ENCODE measurements at regions not wholly inside any gene's neighbourhood (a gene's known extent, or its start where the extent isn't known, plus 50 kb on each side); places are given as distances from the start of the nearest gene placed in this dataset.

- Histone ChIP-seq H3K4me3 (replicated peaks in 1 of 3; ENCODE audit: insufficient read depth in 1 of 3, low read depth in 1 of 3, low read length in 3 of 3) (no peak overlapping the region), H3K79me2 (ENCODE audit: control insufficient read depth, insufficient read depth, low read length) (no peaks in the 10 kb centered on the region), H3K27ac (ENCODE audit: insufficient read depth, low read depth, low read length) (no peak overlapping the region), H4K20me1 (replicated peaks; ENCODE audit: control insufficient read depth, extremely low read depth, insufficient read depth, low read length) (no peaks in the 10 kb centered on the region), H3K36me3 (ENCODE audit: control insufficient read depth in 2 of 2, extremely low read depth in 1 of 2, insufficient read depth in 2 of 2, low read length in 2 of 2) (no peaks in the 10 kb centered on the region), H3K4me2 (ENCODE audit: insufficient read depth, low read length) (no peak overlapping the region), H2AFZ (ENCODE audit: low read depth, low read length) (no peak overlapping the region), H3K9me3 (replicated peaks; ENCODE audit: control insufficient read depth, insufficient read depth, low read length) (no peaks in the 10 kb centered on the region), H3K9me1 (replicated peaks; ENCODE audit: control insufficient read depth, extremely low read depth, insufficient read depth, low read length) (no peaks in the 10 kb centered on the region), H3K4me1 (ENCODE audit: control insufficient read depth, extremely low read depth, insufficient read depth, low read length) (no peaks in the 10 kb centered on the region), H3K9ac (replicated peaks; ENCODE audit: extremely low read depth, insufficient read depth, low read length) (no peak overlapping the region), H3K27me3 (ENCODE audit: control insufficient read depth in 2 of 2, insufficient read depth in 2 of 2, low read length in 2 of 2) (peaks cover 2 to 3% of the 10 kb centered on the region in 2 experiments)
- no peak for DNase-seq (ENCODE audit: low read depth, low spot score)
- CTCF ChIA-PET = no interaction called here
- BruUV-seq (replicated peaks) = no TSS peak
- no peak for TF ChIP-seq POLR2A (IDR thresholded peaks at IDR 0.05; ENCODE audit: low read depth, low read length)
- TF ChIP-seq, protein P1, sequence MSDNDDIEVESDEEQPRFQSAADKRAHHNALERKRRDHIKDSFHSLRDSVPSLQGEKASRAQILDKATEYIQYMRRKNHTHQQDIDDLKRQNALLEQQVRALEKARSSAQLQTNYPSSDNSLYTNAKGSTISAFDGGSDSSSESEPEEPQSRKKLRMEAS (IDR thresholded peaks at IDR 0.05; ENCODE audit: insufficient read depth, insufficient read length) = no peak
- no peak for TF ChIP-seq JUN (IDR thresholded peaks at IDR 0.05; ENCODE audit: borderline replicate concordance, insufficient read depth, insufficient read length, low read depth)
- TF ChIP-seq POLR2AphosphoS5 (IDR thresholded peaks at IDR 0.05; ENCODE audit: insufficient read depth, low read depth, low read length) = no peak
- TF ChIP-seq, protein P2, sequence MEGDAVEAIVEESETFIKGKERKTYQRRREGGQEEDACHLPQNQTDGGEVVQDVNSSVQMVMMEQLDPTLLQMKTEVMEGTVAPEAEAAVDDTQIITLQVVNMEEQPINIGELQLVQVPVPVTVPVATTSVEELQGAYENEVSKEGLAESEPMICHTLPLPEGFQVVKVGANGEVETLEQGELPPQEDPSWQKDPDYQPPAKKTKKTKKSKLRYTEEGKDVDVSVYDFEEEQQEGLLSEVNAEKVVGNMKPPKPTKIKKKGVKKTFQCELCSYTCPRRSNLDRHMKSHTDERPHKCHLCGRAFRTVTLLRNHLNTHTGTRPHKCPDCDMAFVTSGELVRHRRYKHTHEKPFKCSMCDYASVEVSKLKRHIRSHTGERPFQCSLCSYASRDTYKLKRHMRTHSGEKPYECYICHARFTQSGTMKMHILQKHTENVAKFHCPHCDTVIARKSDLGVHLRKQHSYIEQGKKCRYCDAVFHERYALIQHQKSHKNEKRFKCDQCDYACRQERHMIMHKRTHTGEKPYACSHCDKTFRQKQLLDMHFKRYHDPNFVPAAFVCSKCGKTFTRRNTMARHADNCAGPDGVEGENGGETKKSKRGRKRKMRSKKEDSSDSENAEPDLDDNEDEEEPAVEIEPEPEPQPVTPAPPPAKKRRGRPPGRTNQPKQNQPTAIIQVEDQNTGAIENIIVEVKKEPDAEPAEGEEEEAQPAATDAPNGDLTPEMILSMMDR (IDR thresholded peaks at IDR 0.05; ENCODE audit: extremely low read depth in 1 of 2, insufficient read depth in 1 of 2, low read depth in 1 of 2, low read length in 2 of 2) = no peak
- TF ChIP-seq FOS (IDR thresholded peaks at IDR 0.05; ENCODE audit: borderline replicate concordance, insufficient read depth, low read length) = no peak
- no peak for TF ChIP-seq MYC (IDR thresholded peaks at IDR 0.05; ENCODE audit: low read depth, low read length)
- no peak for TF ChIP-seq GATA2 (IDR thresholded peaks at IDR 0.05; ENCODE audit: insufficient read depth, insufficient read length, low read depth, low read length)
- TF ChIP-seq EZH2 (IDR thresholded peaks at IDR 0.05; ENCODE audit: borderline replicate concordance, low read depth, low read length, severe bottlenecking) = no peak
- FAIRE-seq = no peak
- dilution Hi-C loops (cut with MboI; ENCODE audit: extremely low pct_ligation_motif_present, low sequenced_read_pairs) = no loop called here
- POLR2A ChIA-PET = no interaction called here
- intact Hi-C loops (cut with micrococcal nuclease) = no loop called here
Measured at GRCh38 chr22:44590291-44590690, 92.3 kb upstream of the RTL6 start.

Measured in endothelial cell of umbilical vein (primary cell).